H1 (cell line): ENCODE measurements at regions not wholly inside any gene's neighbourhood (a gene's known extent, or its start where the extent isn't known, plus 50 kb on each side); places are given as distances from the start of the nearest gene placed in this dataset.

Source experiments
- CTCF ChIA-PET: fragments of 300-600 bp; sonication (Branson Sonifier 250); formaldehyde crosslinking; loops from one replicate; lab custom pipeline; 2021; ENCODE audit not compliant: partially characterized antibody; lab: Charles Lee
- POLR2A ChIA-PET: fragments of 300-600 bp; sonication (Branson Sonifier 250); formaldehyde crosslinking; loops from one replicate; lab custom pipeline; 2021; ENCODE audit warnings: inconsistent platforms; ENCODE audit not compliant: partially characterized antibody; lab: Charles Lee
- DNase-seq, 2 experiments: peaks; one replicate each; pipeline versions ENCODE4 v3.0.0 to v3.0.0-alpha.2; 2010 to 2022; ENCODE audit warnings: low spot score in 2 of 2, low read depth in 1 of 2, mixed read lengths in 1 of 2
- FAIRE-seq: peaks from 2 replicates; lab custom pipeline; 2011; peaks lifted over from hg19 to GRCh38; lab: Jason Lieb, UNC
- H2AFZ ChIP-seq: 2 replicates; pipeline ENCODE4 v1.8.1; 2012; ENCODE audit warnings: low read length, inconsistent platforms
- H2AK5ac ChIP-seq: 2 replicates; pipeline ENCODE4 v1.6.1; 2013; ENCODE audit warnings: low read depth, low read length
- H2BK120ac ChIP-seq: replicated peaks from 2 replicates; pipeline ENCODE3; 2013; ENCODE audit warnings: low read depth, low read length, inconsistent platforms
- H2BK12ac ChIP-seq: 2 replicates; pipeline ENCODE4 v1.6.1; 2013; ENCODE audit warnings: low read depth, low read length
- H2BK15ac ChIP-seq: 2 replicates; pipeline ENCODE4 v1.6.1; 2013; ENCODE audit warnings: low read length
- H2BK20ac ChIP-seq: 2 replicates; pipeline ENCODE4 v1.6.1; 2013; ENCODE audit warnings: low read length
- H2BK5ac ChIP-seq: 2 replicates; pipeline ENCODE4 v1.6.1; 2013; ENCODE audit warnings: low read depth, low read length
- H3K14ac ChIP-seq: 2 replicates; pipeline ENCODE4 v1.6.1; 2013; ENCODE audit warnings: inconsistent platforms; ENCODE audit not compliant: insufficient read length
- H3K18ac ChIP-seq: 2 replicates; pipeline ENCODE4 v1.6.1; 2013; ENCODE audit warnings: low read length; ENCODE audit errors: extremely low read depth
- H3K23ac ChIP-seq: 2 replicates; pipeline ENCODE4 v1.6.1; 2013; ENCODE audit warnings: inconsistent platforms; ENCODE audit not compliant: insufficient read length
- H3K23me2 ChIP-seq: 2 replicates; pipeline ENCODE4 v1.6.1; 2013; ENCODE audit warnings: low read depth, low read length
- H3K27ac ChIP-seq: 2 replicates; pipeline ENCODE4 v1.6.1; 2011; ENCODE audit warnings: low read depth, low read length, inconsistent platforms
- H3K27me3 ChIP-seq, 4 experiments: replicated peaks in 1 of 4; 1 replicate in 1 of 4; 2 replicates in 3 of 4; pipeline versions ENCODE4 v1.6.1 to v1.8.1; 2011 to 2013; ENCODE audit warnings: low read length in 3 of 4, mild to moderate bottlenecking in 3 of 4, inconsistent platforms in 2 of 4, mixed read lengths in 2 of 4, moderate library complexity in 1 of 4; ENCODE audit not compliant: control insufficient read depth in 3 of 4, insufficient read depth in 3 of 4; ENCODE audit errors: extremely low read depth in 1 of 4
- H3K36me3 ChIP-seq, 4 experiments: 2 replicates each; pipeline versions ENCODE4 v1.6.1 to v1.8.1; 2011 to 2013; ENCODE audit warnings: mild to moderate bottlenecking in 4 of 4, low read length in 3 of 4, moderate library complexity in 2 of 4, control low read depth in 1 of 4, inconsistent platforms in 1 of 4; ENCODE audit not compliant: insufficient read depth in 4 of 4, control insufficient read depth in 2 of 4
- H3K4ac ChIP-seq: replicated peaks from 2 replicates; pipeline ENCODE3; 2013; ENCODE audit warnings: low read length, low read depth, mixed read lengths, inconsistent platforms; ENCODE audit not compliant: insufficient read length
- H3K4me1 ChIP-seq, 4 experiments: replicated peaks in 1 of 4; 1 replicate in 1 of 4; 2 replicates in 3 of 4; pipeline versions ENCODE4 v1.6.1 to v1.8.1; 2011 to 2013; ENCODE audit warnings: low read length in 3 of 4, inconsistent platforms in 2 of 4, mixed read lengths in 1 of 4; ENCODE audit not compliant: insufficient read depth in 4 of 4, control insufficient read depth in 3 of 4
- H3K4me2 ChIP-seq, 2 experiments: 2 replicates each; pipeline versions ENCODE4 v1.6.1 to v1.8.1; 2011 to 2013; ENCODE audit warnings: low read depth in 2 of 2, low read length in 2 of 2, control low read depth in 1 of 2, inconsistent platforms in 1 of 2, mild to moderate bottlenecking in 1 of 2; ENCODE audit not compliant: insufficient read depth in 1 of 2
- H3K4me3 ChIP-seq, 4 experiments: fragments of 200-600, 300-600 bp in 1 of 4; sonication (generic), shearing (Covaris generic), sonication (Bioruptor Twin) in 1 of 4; 2 replicates each; pipeline versions ENCODE4 v1.5.1 to v1.8.1; 2011 to 2016; ENCODE audit warnings: low read length in 4 of 4, low read depth in 3 of 4, control low read depth in 2 of 4, inconsistent platforms in 2 of 4, mild to moderate bottlenecking in 2 of 4, mixed read lengths in 1 of 4, moderate library complexity in 1 of 4; ENCODE audit not compliant: insufficient read depth in 2 of 4; ENCODE audit errors: extremely low read depth in 1 of 4
- H3K56ac ChIP-seq: replicated peaks from 2 replicates; pipeline ENCODE3; 2013; ENCODE audit warnings: low read depth, mild to moderate bottlenecking, mixed read lengths, low read length, inconsistent platforms; ENCODE audit not compliant: insufficient read length
- H3K79me1 ChIP-seq: 2 replicates; pipeline ENCODE4 v1.6.1; 2013; ENCODE audit warnings: low read depth, low read length, control low read depth
- H3K79me2 ChIP-seq, 2 experiments: 2 replicates each; pipeline versions ENCODE4 v1.6.1 to v1.8.1; 2012 to 2013; ENCODE audit warnings: low read length in 2 of 2, mild to moderate bottlenecking in 2 of 2, inconsistent platforms in 1 of 2; ENCODE audit not compliant: insufficient read depth in 2 of 2, control insufficient read depth in 1 of 2
- H3K9ac ChIP-seq, 4 experiments: replicated peaks in 1 of 4; 1 replicate in 1 of 4; 2 replicates in 3 of 4; pipeline versions ENCODE4 v1.6.1 to v1.8.1; 2011 to 2013; ENCODE audit warnings: low read depth in 3 of 4, low read length in 3 of 4, control low read depth in 2 of 4, mild to moderate bottlenecking in 2 of 4, moderate library complexity in 2 of 4, inconsistent platforms in 1 of 4; ENCODE audit errors: extremely low read depth in 1 of 4
- H3K9me3 ChIP-seq, 2 experiments: 2 replicates each; pipeline versions ENCODE4 v1.6.1 to v1.8.1; 2012 to 2013; ENCODE audit warnings: mild to moderate bottlenecking in 2 of 2, moderate library complexity in 2 of 2, control low read depth in 1 of 2, inconsistent platforms in 1 of 2, low read depth in 1 of 2, low read length in 1 of 2, mixed read lengths in 1 of 2; ENCODE audit not compliant: insufficient read depth in 2 of 2
- H4K20me1 ChIP-seq, 2 experiments: replicated peaks in 1 of 2; 2 replicates each; pipeline versions ENCODE3 to v1.8.1; 2011 to 2013; ENCODE audit warnings: inconsistent platforms in 2 of 2, low read length in 2 of 2, mild to moderate bottlenecking in 1 of 2; ENCODE audit not compliant: insufficient read depth in 2 of 2, control insufficient read depth in 1 of 2
- H4K5ac ChIP-seq: 2 replicates; pipeline ENCODE4 v1.6.1; 2013; ENCODE audit warnings: low read length, low read depth, mixed read lengths, inconsistent platforms; ENCODE audit not compliant: insufficient read length
- H4K8ac ChIP-seq: 2 replicates; pipeline ENCODE4 v1.8.0; 2013; ENCODE audit warnings: mild to moderate bottlenecking, moderate library complexity, low read length, inconsistent platforms; ENCODE audit not compliant: insufficient read depth; ENCODE audit errors: extremely low read depth
- H4K91ac ChIP-seq: replicated peaks from 2 replicates; pipeline ENCODE3; 2013; ENCODE audit warnings: low read length, mixed read lengths, inconsistent platforms; ENCODE audit not compliant: insufficient read length
- GABPA ChIP-seq: IDR thresholded peaks from 2 replicates; pipeline ENCODE4 v1.6.1; 2011; ENCODE audit warnings: mild to moderate bottlenecking, low read length, moderate library complexity, borderline replicate concordance; ENCODE audit not compliant: insufficient read depth
- SIRT6 ChIP-seq: IDR thresholded peaks from one replicate; pipeline ENCODE4 v1.7.1; 2012; ENCODE audit warnings: low read length, inconsistent platforms
- SP4 ChIP-seq: IDR thresholded peaks from 2 replicates; pipeline ENCODE4 v1.6.1; 2012; ENCODE audit warnings: low read length, inconsistent platforms
- WGBS, 2 experiments: shearing (Covaris generic) in 1 of 2; methylation state at CpG; one replicate each; pipeline versions ENCODE4 v1.1.6 to v1.1.7; 2013 to 2015; ENCODE audit warnings: low lambda C conversion rate in 2 of 2, mixed read lengths in 2 of 2, inconsistent platforms in 1 of 2, low coverage in 1 of 2, missing lambda C conversion rate in 1 of 2; ENCODE audit not compliant: insufficient replicate concordance in 2 of 2, insufficient coverage in 1 of 2, insufficient read length in 1 of 2; ENCODE audit errors: extremely low coverage in 1 of 2, missing lambda C conversion rate in 1 of 2; 5-methylcytosine and 5-hydroxymethylcytosine counted together

- Histone ChIP-seq H2AFZ (no peak overlapping the region), H3K4me2 (no peak overlapping the region), H2BK15ac (no peak overlapping the region), H3K23me2 (no peaks in the 10 kb centered on the region; the same call in 1 of the 2 replicates), H3K9ac (no peak overlapping the region), H2BK12ac (no peak overlapping the region), H3K27me3 (no peaks in the 10 kb centered on the region), H3K18ac (no peak overlapping the region), H3K4ac (no peak overlapping the region), H2BK20ac (no peak overlapping the region), H4K5ac (no peak overlapping the region), H2BK120ac (no peak overlapping the region), H2BK5ac (no peak overlapping the region), H2AK5ac (no peak overlapping the region), H4K8ac (no peak overlapping the region), H3K79me1 (no peaks in the 10 kb centered on the region), H3K79me2 (no peaks in the 10 kb centered on the region)
- CTCF ChIA-PET = interaction anchor here (0.6 to 2.3 kb wide), 6 partner anchors 10 to 316 kb away, joined by 3 to 7 read pairs (median 3); no protein-coding TSS in a partner anchor
- FAIRE-seq = no peak
- POLR2A ChIA-PET = interaction anchor here (0.7 kb wide), 1 partner anchor 15 kb away, joined by 3 read pairs; no protein-coding TSS in a partner anchor
- no peak for TF ChIP-seq SP4
- TF ChIP-seq GABPA = no peak
- no peak for TF ChIP-seq SIRT6
- TF ChIP-seq, all 59 proteins: peak for 0
- Histone ChIP-seq H3K27ac (no peak overlapping the region), H3K14ac (no peak overlapping the region), H3K4me3 (no peak overlapping the region), H3K23ac (no peak overlapping the region), H3K56ac (no peak overlapping the region), H3K9me3 (no peaks in the 10 kb centered on the region), H3K36me3 (no peaks in the 10 kb centered on the region), H4K20me1 (no peaks in the 10 kb centered on the region), H3K4me1 (peaks cover 0 to 3% (median 0%) of the 10 kb centered on the region in 4 experiments; a peak in 2 of 7 replicates), H4K91ac (no peak overlapping the region)
- DNase-seq = no peak
- WGBS, 2 experiments = 89% methylated on average over 10 of the region's 10 CpGs; no CpG with 5 or more reads in 1 of the 2 experiments
Observed at GRCh38 chr12:75820848-75821578, 210.6 kb downstream of the PHLDA1 start.
